H9 (cell line): ENCODE measurements at regions not wholly inside any gene's neighbourhood (a gene's known extent, or its start where the extent isn't known, plus 50 kb on each side); places are given as distances from the start of the nearest gene placed in this dataset.

ENCODE experiments used
- DNase-seq: peaks from one replicate; pipeline ENCODE4 v3.0.0-alpha.2; 2017
- H2AFZ ChIP-seq: one replicate; pipeline ENCODE4 v1.6.1; 2013; ENCODE audit warnings: mild to moderate bottlenecking, low read length, control low read depth, moderate library complexity
- H2AK5ac ChIP-seq: 2 replicates; pipeline ENCODE4 v1.6.1; 2013; ENCODE audit warnings: low read length, control low read depth, mixed read lengths; ENCODE audit not compliant: insufficient read length
- H2BK120ac ChIP-seq: one replicate; pipeline ENCODE4 v1.6.1; 2013; ENCODE audit warnings: low read depth, mild to moderate bottlenecking, low read length, control low read depth, inconsistent platforms; ENCODE audit not compliant: poor library complexity, severe bottlenecking
- H2BK12ac ChIP-seq: 2 replicates; pipeline ENCODE4 v1.6.1; 2013; ENCODE audit warnings: low read length, control low read depth, mixed read lengths, low read depth; ENCODE audit not compliant: insufficient read length
- H2BK15ac ChIP-seq: 2 replicates; pipeline ENCODE4 v1.6.1; 2013; ENCODE audit warnings: low read depth, low read length, control low read depth
- H2BK20ac ChIP-seq: one replicate; pipeline ENCODE4 v1.6.1; 2013; ENCODE audit warnings: low read depth, mild to moderate bottlenecking, low read length, control low read depth, inconsistent platforms; ENCODE audit not compliant: poor library complexity, severe bottlenecking
- H2BK5ac ChIP-seq: 2 replicates; pipeline ENCODE4 v1.6.1; 2013; ENCODE audit warnings: low read length, control low read depth, mixed read lengths; ENCODE audit not compliant: insufficient read length
- H3K14ac ChIP-seq: 2 replicates; pipeline ENCODE4 v1.6.1; 2013; ENCODE audit warnings: low read length, control low read depth; ENCODE audit not compliant: insufficient read depth
- H3K18ac ChIP-seq: 2 replicates; pipeline ENCODE4 v1.6.1; 2013; ENCODE audit warnings: low read depth, mild to moderate bottlenecking, mixed read lengths, low read length, control low read depth; ENCODE audit not compliant: insufficient read length
- H3K23ac ChIP-seq: 2 replicates; pipeline ENCODE4 v1.6.1; 2013; ENCODE audit warnings: low read length, control low read depth, mixed read lengths, low read depth; ENCODE audit not compliant: insufficient read length
- H3K23me2 ChIP-seq: 2 replicates; pipeline ENCODE4 v1.6.1; 2013; ENCODE audit warnings: low read depth, mild to moderate bottlenecking, mixed read lengths, low read length, control low read depth; ENCODE audit not compliant: insufficient read length, poor library complexity, severe bottlenecking
- H3K27ac ChIP-seq: 2 replicates; pipeline ENCODE4 v1.5.1; 2013; ENCODE audit warnings: low read length, control low read depth, mixed read lengths, low read depth; ENCODE audit not compliant: insufficient read length
- H3K27me3 ChIP-seq: 2 replicates; pipeline ENCODE4 v1.6.1; 2013; ENCODE audit warnings: low read length, control low read depth, inconsistent platforms; ENCODE audit not compliant: insufficient read depth
- H3K4ac ChIP-seq: 2 replicates; pipeline ENCODE4 v1.6.1; 2013; ENCODE audit warnings: low read depth, mild to moderate bottlenecking, control low read depth, inconsistent platforms, low read length, moderate library complexity
- H3K4me1 ChIP-seq: 2 replicates; pipeline ENCODE4 v1.6.1; 2013; ENCODE audit warnings: low read length, control low read depth, inconsistent platforms; ENCODE audit not compliant: insufficient read depth
- H3K4me2 ChIP-seq: 2 replicates; pipeline ENCODE4 v1.6.1; 2013; ENCODE audit warnings: low read length, control low read depth, mixed read lengths; ENCODE audit not compliant: insufficient read length, insufficient read depth
- H3K56ac ChIP-seq: 2 replicates; pipeline ENCODE4 v1.6.1; 2013; ENCODE audit warnings: low read depth, mild to moderate bottlenecking, mixed read lengths, low read length, control low read depth; ENCODE audit not compliant: insufficient read length
- H3K79me1 ChIP-seq: 2 replicates; pipeline ENCODE4 v1.6.1; 2013; ENCODE audit warnings: low read depth, mild to moderate bottlenecking, moderate library complexity, low read length, control low read depth, inconsistent platforms; ENCODE audit not compliant: insufficient read depth, poor library complexity, severe bottlenecking
- H3K79me2 ChIP-seq: 2 replicates; pipeline ENCODE4 v1.6.1; 2013; ENCODE audit warnings: low read length, control low read depth, inconsistent platforms; ENCODE audit not compliant: insufficient read depth
- H3K9ac ChIP-seq: 2 replicates; pipeline ENCODE4 v1.6.1; 2013; ENCODE audit warnings: low read length, control low read depth, mixed read lengths; ENCODE audit not compliant: insufficient read length; ENCODE audit errors: extremely low read depth
- H3K9me3 ChIP-seq: one replicate; pipeline ENCODE4 v1.6.1; 2013; ENCODE audit warnings: low read depth, low read length, inconsistent platforms; ENCODE audit not compliant: control insufficient read depth
- H3T11ph ChIP-seq: one replicate; pipeline ENCODE4 v1.6.1; 2013; ENCODE audit warnings: mild to moderate bottlenecking, low read length, control low read depth, inconsistent platforms
- H4K20me1 ChIP-seq: one replicate; pipeline ENCODE4 v1.6.1; 2013; ENCODE audit not compliant: control insufficient read depth, insufficient read length, insufficient read depth
- H4K5ac ChIP-seq: 2 replicates; pipeline ENCODE4 v1.6.1; 2013; ENCODE audit warnings: low read depth, mild to moderate bottlenecking, mixed read lengths, low read length, control low read depth; ENCODE audit not compliant: insufficient read length
- H4K8ac ChIP-seq: replicated peaks from 2 replicates; pipeline ENCODE4 v1.6.1; 2013; ENCODE audit warnings: low read length, control low read depth, mixed read lengths, low read depth; ENCODE audit not compliant: insufficient read length
- H4K91ac ChIP-seq: 2 replicates; pipeline ENCODE4 v1.6.1; 2013; ENCODE audit warnings: low read depth, mild to moderate bottlenecking, moderate library complexity, mixed read lengths, low read length, control low read depth; ENCODE audit not compliant: insufficient read length
- H3K27ac Mint-ChIP-seq, 3 experiments: 2 replicates in 2 of 3; 3 replicates in 1 of 3; pipeline ENCODE4 v1.8.0; 2020 to 2021; ENCODE audit warnings: mixed read lengths in 3 of 3, mild to moderate bottlenecking in 1 of 3, moderate library complexity in 1 of 3
- H3K27me3 Mint-ChIP-seq: 2 replicates; pipeline ENCODE4 v1.8.0; 2021; ENCODE audit warnings: low read depth, mild to moderate bottlenecking, moderate library complexity, mixed read lengths
- H3K36me3 Mint-ChIP-seq, 3 experiments: 2 replicates in 2 of 3; 3 replicates in 1 of 3; pipeline ENCODE4 v1.8.0; 2020 to 2021; ENCODE audit warnings: low read depth in 3 of 3, mixed read lengths in 3 of 3; ENCODE audit not compliant: insufficient read depth in 1 of 3
- H3K4me1 Mint-ChIP-seq, 2 experiments: 2 replicates each; pipeline ENCODE4 v1.8.0; 2020; ENCODE audit warnings: mixed read lengths in 2 of 2
- H3K4me3 Mint-ChIP-seq, 2 experiments: 2 replicates in 1 of 2; 3 replicates in 1 of 2; pipeline ENCODE4 v1.8.0; 2020 to 2021; ENCODE audit warnings: mild to moderate bottlenecking in 2 of 2, mixed read lengths in 2 of 2, moderate library complexity in 1 of 2
- H3K9me3 Mint-ChIP-seq, 2 experiments: 2 replicates in 1 of 2; 3 replicates in 1 of 2; pipeline ENCODE4 v1.8.0; 2020; ENCODE audit warnings: mild to moderate bottlenecking in 2 of 2, mixed read lengths in 2 of 2, moderate library complexity in 1 of 2
- WGBS: extraction: QIAGEN DNeasy Blood & Tissue Kit; methylation state at CpG from one replicate; pipeline ENCODE4 v1.1.7; 2013; ENCODE audit warnings: missing lambda C conversion rate, low lambda C conversion rate, mixed read lengths; ENCODE audit not compliant: insufficient read length; ENCODE audit errors: extremely low coverage; 5-methylcytosine and 5-hydroxymethylcytosine counted together
- TF ChIP-seq, protein P1 (sequence below): fragments of 200-600 bp; sonication (generic); conservative IDR thresholded peaks from 3 replicates; pipeline ENCODE4 v1.8.0; 2021; ENCODE audit warnings: antibody characterized with exemption, mild to moderate bottlenecking

DNA sequence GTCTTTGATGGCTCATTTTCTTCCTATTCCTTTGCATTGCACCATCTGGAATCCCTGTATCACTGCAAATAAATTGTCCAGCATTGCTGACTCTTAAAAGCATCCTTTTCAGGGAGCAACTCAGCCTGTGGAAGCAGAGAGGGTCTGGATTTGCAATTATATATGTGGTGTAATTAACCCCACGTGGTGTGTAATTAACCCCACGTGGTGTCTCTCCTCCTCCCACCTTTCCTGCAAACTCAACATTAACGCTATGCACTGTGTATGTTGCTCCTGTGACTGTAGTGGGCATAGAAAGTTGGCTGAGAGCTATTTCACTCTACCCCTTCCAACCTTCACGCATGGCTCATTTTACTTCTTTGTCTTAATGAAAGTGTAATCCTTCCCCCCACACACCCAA is 689.0 kb upstream of the COBL start:
- Histone ChIP-seq H3K27ac (no peak overlapping the region), H2BK5ac (no peak overlapping the region), H2BK12ac (no peak overlapping the region), H4K5ac (no peak overlapping the region), H3K4me2 (no peak overlapping the region), H3K56ac (no peak overlapping the region), H2AFZ (no peak overlapping the region), H3K14ac (no peak overlapping the region), H3K9ac (no peak overlapping the region), H3K4me1 (peaks cover 4% of the 10 kb centered on the region; the same call in 1 of the 2 replicates), H3K4ac (no peak overlapping the region), H4K91ac (no peak overlapping the region), H4K8ac (no peak overlapping the region), H3K23ac (no peak overlapping the region), H2BK120ac (no peak overlapping the region), H2BK15ac (no peak overlapping the region), H3K18ac (no peak overlapping the region), H4K20me1 (no peaks in the 10 kb centered on the region), H3K9me3 (no peaks in the 10 kb centered on the region), H3K23me2 (no peaks in the 10 kb centered on the region), H3K79me2 (no peaks in the 10 kb centered on the region), H3K79me1 (no peaks in the 10 kb centered on the region), H2AK5ac (no peak overlapping the region), H3K27me3 (no peaks in the 10 kb centered on the region), H2BK20ac (no peak overlapping the region), H3T11ph (no peak overlapping the region)
- Mint-ChIP-seq H3K36me3 (no peaks in the 10 kb centered on the region), H3K4me3 (no peak overlapping the region), H3K27me3 (no peaks in the 10 kb centered on the region), H3K27ac (no peak overlapping the region), H3K4me1 (peaks cover 4 to 9% of the 10 kb centered on the region in 2 experiments), H3K9me3 (no peaks in the 10 kb centered on the region; a peak in 1 of 5 replicates)
- TF ChIP-seq, protein P1, sequence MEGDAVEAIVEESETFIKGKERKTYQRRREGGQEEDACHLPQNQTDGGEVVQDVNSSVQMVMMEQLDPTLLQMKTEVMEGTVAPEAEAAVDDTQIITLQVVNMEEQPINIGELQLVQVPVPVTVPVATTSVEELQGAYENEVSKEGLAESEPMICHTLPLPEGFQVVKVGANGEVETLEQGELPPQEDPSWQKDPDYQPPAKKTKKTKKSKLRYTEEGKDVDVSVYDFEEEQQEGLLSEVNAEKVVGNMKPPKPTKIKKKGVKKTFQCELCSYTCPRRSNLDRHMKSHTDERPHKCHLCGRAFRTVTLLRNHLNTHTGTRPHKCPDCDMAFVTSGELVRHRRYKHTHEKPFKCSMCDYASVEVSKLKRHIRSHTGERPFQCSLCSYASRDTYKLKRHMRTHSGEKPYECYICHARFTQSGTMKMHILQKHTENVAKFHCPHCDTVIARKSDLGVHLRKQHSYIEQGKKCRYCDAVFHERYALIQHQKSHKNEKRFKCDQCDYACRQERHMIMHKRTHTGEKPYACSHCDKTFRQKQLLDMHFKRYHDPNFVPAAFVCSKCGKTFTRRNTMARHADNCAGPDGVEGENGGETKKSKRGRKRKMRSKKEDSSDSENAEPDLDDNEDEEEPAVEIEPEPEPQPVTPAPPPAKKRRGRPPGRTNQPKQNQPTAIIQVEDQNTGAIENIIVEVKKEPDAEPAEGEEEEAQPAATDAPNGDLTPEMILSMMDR, result no peak
- DNase-seq, result no peak
- no CpG with 5 or more reads among the region's 4 CpGs for WGBS
